Left ventricle myocardium inferior (tissue), 1 donor: ENCODE measurements at regions not wholly inside any gene's neighbourhood (a gene's known extent, or its start where the extent isn't known, plus 50 kb on each side); places are given as distances from the start of the nearest gene placed in this dataset.

Experiments
- DNase-seq: peaks from one replicate; pipeline ENCODE4 v3.0.0-alpha.2; 2020
- H3K27ac ChIP-seq: fragments of 200-600 bp; replicated peaks from 2 replicates; pipeline ENCODE4 v1.8.0; 2021
- H3K27me3 ChIP-seq: fragments of 200-600 bp; 2 replicates; pipeline ENCODE4 v1.8.0; 2021; ENCODE audit warnings: low read depth
- H3K36me3 ChIP-seq: fragments of 200-600 bp; 2 replicates; pipeline ENCODE4 v1.8.0; 2021
- H3K4me1 ChIP-seq: fragments of 200-600 bp; 2 replicates; pipeline ENCODE4 v1.8.0; 2021
- H3K4me3 ChIP-seq: fragments of 200-600 bp; 2 replicates; pipeline ENCODE4 v1.8.0; 2021; ENCODE audit warnings: mild to moderate bottlenecking, moderate library complexity
- H3K9me3 ChIP-seq: fragments of 200-600 bp; replicated peaks from 2 replicates; pipeline ENCODE4 v1.8.0; 2021
- intact Hi-C: fragments of 100-400 bp; cut with micrococcal nuclease; formaldehyde crosslinking; loops from one replicate; pipeline ENCODE4 v1.11.0; 2022
- TF ChIP-seq, protein P1 (sequence below): fragments of 200-600 bp; IDR thresholded peaks from 2 replicates; pipeline ENCODE4 v1.8.0; 2021; ENCODE audit warnings: antibody characterized with exemption, mild to moderate bottlenecking, borderline replicate concordance
- donor health status: DM: no; HTN: yes; CAD: no; lungs with severe emphysema.

DNA sequence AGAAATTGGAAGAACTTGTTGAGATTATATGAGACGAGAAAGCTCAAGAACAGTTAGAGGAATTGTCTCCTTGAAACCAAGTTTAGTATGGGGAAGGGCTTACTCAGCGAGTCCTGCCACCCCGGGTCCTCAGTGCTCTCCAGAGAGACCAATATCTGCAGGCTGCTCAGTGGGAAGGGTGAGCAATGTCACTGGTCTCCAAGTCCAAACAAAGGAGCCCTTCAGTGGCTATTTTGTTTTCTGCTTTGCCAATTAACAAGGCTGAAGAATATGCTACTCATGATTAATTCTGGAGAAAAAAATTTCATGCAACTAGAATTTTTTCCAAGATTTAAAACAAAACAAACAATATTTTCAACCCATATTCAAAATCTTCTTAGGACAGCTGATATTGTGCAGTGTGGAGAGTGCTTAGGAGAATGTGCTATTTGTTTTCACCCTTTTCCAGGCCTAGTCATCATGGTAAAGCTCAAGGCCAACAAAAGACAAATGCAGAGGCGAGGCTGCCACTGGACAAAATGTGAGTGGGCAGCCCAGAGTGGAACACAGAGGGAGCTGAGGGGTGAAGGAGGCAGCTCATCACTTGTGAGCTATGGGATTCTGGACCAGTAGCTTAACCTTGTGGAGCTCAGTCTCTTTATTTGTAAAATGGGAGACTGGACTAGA lies 83.8 kb upstream of the TMEM17 start:
- H3K9me3 ChIP-seq: no peaks in the 10 kb centered on the region

DNA sequence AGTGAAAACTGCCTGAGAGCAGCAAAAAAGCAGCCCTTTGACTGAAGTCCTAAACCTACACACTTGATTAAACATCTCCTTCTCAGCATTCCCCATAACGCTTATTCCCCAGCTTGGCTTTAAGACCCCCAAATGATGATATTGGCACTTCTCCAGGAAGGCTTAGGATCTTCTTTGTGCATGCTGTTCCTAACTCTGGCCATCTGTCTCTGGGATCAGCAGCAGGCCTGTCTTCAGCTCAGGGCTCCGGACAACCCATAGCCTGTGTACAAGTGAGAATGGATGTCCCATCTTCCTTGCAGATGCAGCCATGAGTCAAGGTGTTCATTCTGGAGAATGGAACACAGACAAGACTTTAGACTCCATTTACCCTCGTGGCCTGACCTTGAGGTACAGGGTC lies 81.6 kb upstream of the TMEM17 start:
- intact Hi-C loops: no loop called here
- DNase-seq: no peak
- Histone ChIP-seq H3K4me1 (no peaks in the 10 kb centered on the region), H3K27ac (no peak overlapping the region), H3K36me3 (no peaks in the 10 kb centered on the region), H3K27me3 (no peaks in the 10 kb centered on the region), H3K4me3 (no peak overlapping the region), H3K9me3 (no peaks in the 10 kb centered on the region)
- TF ChIP-seq, protein P1, sequence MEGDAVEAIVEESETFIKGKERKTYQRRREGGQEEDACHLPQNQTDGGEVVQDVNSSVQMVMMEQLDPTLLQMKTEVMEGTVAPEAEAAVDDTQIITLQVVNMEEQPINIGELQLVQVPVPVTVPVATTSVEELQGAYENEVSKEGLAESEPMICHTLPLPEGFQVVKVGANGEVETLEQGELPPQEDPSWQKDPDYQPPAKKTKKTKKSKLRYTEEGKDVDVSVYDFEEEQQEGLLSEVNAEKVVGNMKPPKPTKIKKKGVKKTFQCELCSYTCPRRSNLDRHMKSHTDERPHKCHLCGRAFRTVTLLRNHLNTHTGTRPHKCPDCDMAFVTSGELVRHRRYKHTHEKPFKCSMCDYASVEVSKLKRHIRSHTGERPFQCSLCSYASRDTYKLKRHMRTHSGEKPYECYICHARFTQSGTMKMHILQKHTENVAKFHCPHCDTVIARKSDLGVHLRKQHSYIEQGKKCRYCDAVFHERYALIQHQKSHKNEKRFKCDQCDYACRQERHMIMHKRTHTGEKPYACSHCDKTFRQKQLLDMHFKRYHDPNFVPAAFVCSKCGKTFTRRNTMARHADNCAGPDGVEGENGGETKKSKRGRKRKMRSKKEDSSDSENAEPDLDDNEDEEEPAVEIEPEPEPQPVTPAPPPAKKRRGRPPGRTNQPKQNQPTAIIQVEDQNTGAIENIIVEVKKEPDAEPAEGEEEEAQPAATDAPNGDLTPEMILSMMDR: no peak

More for the DNA sequence above, 83.8 kb upstream of the TMEM17 start:
- H3K4me3 ChIP-seq: no peak overlapping the region
- TF ChIP-seq, protein P1: no peak
- intact Hi-C loops: no loop called here
- H3K27me3 ChIP-seq: no peaks in the 10 kb centered on the region
- H3K27ac ChIP-seq: peak overlapping the region; percentile 17
- H3K36me3 ChIP-seq: no peaks in the 10 kb centered on the region
- no peak for DNase-seq
- H3K4me1 ChIP-seq: no peaks in the 10 kb centered on the region

DNA sequence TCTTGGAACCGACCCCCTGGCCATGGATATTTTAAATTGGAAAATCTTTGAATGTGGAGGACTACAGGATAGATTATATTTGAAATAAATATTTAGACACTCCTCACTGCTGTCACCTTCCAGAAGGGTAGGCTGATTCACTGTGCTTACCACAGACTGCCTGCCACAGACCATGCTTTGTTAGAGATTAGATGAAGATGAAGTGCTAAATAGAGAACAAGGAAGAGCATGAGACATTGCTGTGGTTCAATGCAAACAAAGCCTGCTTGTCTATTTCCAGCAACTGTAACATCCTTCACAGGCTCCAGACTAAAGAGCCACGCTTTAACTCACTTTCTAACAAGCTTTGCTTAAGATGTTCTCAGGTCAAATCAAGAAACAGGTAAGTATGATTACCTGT lies 81.0 kb upstream of the TMEM17 start:
- TF ChIP-seq, protein P1: no peak

GRCh38 chr2:62578803-62579640 lies 73.0 kb upstream of the TMEM17 start:
- Histone ChIP-seq H3K4me1 (no peaks in the 10 kb centered on the region), H3K27ac (no peak overlapping the region), H3K27me3 (no peaks in the 10 kb centered on the region), H3K9me3 (no peaks in the 10 kb centered on the region), H3K4me3 (no peak overlapping the region), H3K36me3 (no peaks in the 10 kb centered on the region)
- DNase-seq: no peak
- TF ChIP-seq, protein P1: no peak
- intact Hi-C loops: no loop called here

More for the DNA sequence above, 81.0 kb upstream of the TMEM17 start:
- Histone ChIP-seq H3K36me3 (no peaks in the 10 kb centered on the region), H3K4me3 (no peak overlapping the region), H3K4me1 (no peaks in the 10 kb centered on the region), H3K27ac (no peak overlapping the region), H3K27me3 (no peaks in the 10 kb centered on the region), H3K9me3 (no peaks in the 10 kb centered on the region)
- no peak for DNase-seq
- intact Hi-C loops: no loop called here

- TF ChIP-seq, protein P1: no peak
- intact Hi-C loops: no loop called here
- Histone ChIP-seq H3K4me1 (no peaks in the 10 kb centered on the region), H3K27ac (no peak overlapping the region), H3K27me3 (no peaks in the 10 kb centered on the region), H3K9me3 (no peaks in the 10 kb centered on the region), H3K36me3 (no peaks in the 10 kb centered on the region), H3K4me3 (no peak overlapping the region)
- no peak for DNase-seq
These were observed 72.2 kb upstream of the TMEM17 start for GRCh38 chr2:62577994-62578781.
